Stimulated activated naive B cell treated with anti-CD40 and anti-IgM and Interleukin-4, amounts not matched to agents 10 μg/mL and 1 μg/mL and 100 μg/mL, for 72 hours (primary cell): ENCODE measurements at regions not wholly inside any gene's neighbourhood (a gene's known extent, or its start where the extent isn't known, plus 50 kb on each side); places are given as distances from the start of the nearest gene placed in this dataset.
A peak's percentile ranks its signal among the peaks of the same experiment; 100 is the strongest.

Experiments used
- ATAC-seq, 2 donors: fragments of 150-1000 bp; cut with Tn5 transposase; replicated peaks; 2 replicates each; pipeline ENCODE4 v1.10.0; 2021; ENCODE audit warnings: moderate library complexity in 1 of 2
- DNase-seq: peaks from one replicate; pipeline ENCODE4 v3.0.0; 2021
- H3K27ac Mint-ChIP-seq: one replicate; pipeline ENCODE4 v1.8.0; 2022; ENCODE audit warnings: mild to moderate bottlenecking, mixed read lengths
- H3K27me3 Mint-ChIP-seq, 2 donors: one replicate each; pipeline ENCODE4 v1.8.0; 2022; ENCODE audit warnings: mixed read lengths in 2 of 2
- H3K36me3 Mint-ChIP-seq, 2 donors: one replicate each; pipeline ENCODE4 v1.8.0; 2022; ENCODE audit warnings: mixed read lengths in 2 of 2, mild to moderate bottlenecking in 1 of 2
- H3K4me1 Mint-ChIP-seq, 2 donors: one replicate each; pipeline ENCODE4 v1.8.0; 2022; ENCODE audit warnings: mixed read lengths in 2 of 2, mild to moderate bottlenecking in 1 of 2
- H3K4me3 Mint-ChIP-seq, 2 donors: one replicate each; pipeline ENCODE4 v1.8.0; 2022; ENCODE audit warnings: mild to moderate bottlenecking in 2 of 2, mixed read lengths in 2 of 2, moderate library complexity in 1 of 2
- H3K9me3 Mint-ChIP-seq, 2 donors: one replicate each; pipeline ENCODE4 v1.8.0; 2022; ENCODE audit warnings: mixed read lengths in 2 of 2, mild to moderate bottlenecking in 1 of 2

GRCh38 chr2:234593636-234594035, 96.8 kb upstream of the ARL4C start:
- Mint-ChIP-seq H3K4me1 (peaks cover 5 to 8% of the 10 kb centered on the region in 2 donors), H3K27ac (no peak overlapping the region), H3K4me3 (no peak overlapping the region), H3K27me3 (peaks cover 0 to 12% of the 10 kb centered on the region in 2 donors), H3K9me3 (no peaks in the 10 kb centered on the region), H3K36me3 (no peaks in the 10 kb centered on the region)
- ATAC-seq (no peak), DNase-seq (no peak)

DNA sequence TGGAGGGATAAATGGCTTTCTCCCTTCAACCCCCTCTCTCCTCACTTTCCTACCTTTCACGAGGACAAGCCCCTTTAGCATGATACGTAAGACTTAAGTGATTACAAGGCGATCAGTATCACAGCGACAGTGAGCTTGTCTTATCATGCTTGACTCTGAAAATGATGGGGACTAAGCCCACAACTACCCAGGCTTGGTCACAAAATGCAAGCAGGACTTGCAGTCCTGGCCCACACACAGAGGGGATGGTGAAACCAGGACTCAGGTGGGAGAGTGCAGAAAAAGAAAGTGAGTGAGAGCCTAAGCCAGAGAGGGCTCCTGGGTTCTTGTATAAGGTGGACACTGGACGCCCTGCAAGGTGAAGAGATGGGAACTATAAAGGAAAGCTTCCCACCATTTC, 95.7 kb upstream of the ARL4C start:
- H3K4me1 Mint-ChIP-seq: peaks cover 5 to 8% of the 10 kb centered on the region in 2 donors
- H3K27ac Mint-ChIP-seq: no peak overlapping the region
- H3K4me3 Mint-ChIP-seq: no peak overlapping the region
- H3K36me3 Mint-ChIP-seq: no peaks in the 10 kb centered on the region
- H3K9me3 Mint-ChIP-seq: no peaks in the 10 kb centered on the region
- ATAC-seq (no peak), DNase-seq (no peak)
- peaks cover 0 to 12% of the 10 kb centered on the region in 2 donors for H3K27me3 Mint-ChIP-seq

DNA sequence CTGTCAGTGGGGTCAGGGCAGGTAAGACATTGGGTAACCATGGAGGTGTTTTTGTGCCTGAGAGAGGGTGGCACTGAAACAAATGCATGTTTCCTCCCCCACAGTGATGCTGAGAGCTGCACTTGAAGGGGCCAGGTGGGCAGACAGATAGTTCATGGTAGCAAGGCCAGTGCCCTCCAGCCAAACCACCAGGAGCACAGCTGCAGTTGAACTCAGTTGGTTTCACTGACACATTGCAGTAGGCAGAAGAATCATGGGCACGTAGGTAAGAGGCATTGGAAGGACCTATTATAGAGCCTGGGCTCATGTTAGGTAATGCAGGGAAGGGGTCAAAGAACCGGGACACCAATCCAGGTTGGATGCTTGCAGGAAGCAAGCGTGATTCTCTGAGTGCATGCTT, 93.2 kb upstream of the ARL4C start:
- H3K27ac Mint-ChIP-seq: no peak overlapping the region
- ATAC-seq (no peak), DNase-seq (no peak)

GRCh38 chr2:234588054-234588430, 91.2 kb upstream of the ARL4C start:
- ATAC-seq (no peak), DNase-seq (no peak)
- Mint-ChIP-seq H3K36me3 (no peaks in the 10 kb centered on the region), H3K27ac (no peak overlapping the region), H3K9me3 (no peaks in the 10 kb centered on the region), H3K27me3 (peaks cover 0 to 9% of the 10 kb centered on the region in 2 donors), H3K4me1 (peaks cover 4 to 5% of the 10 kb centered on the region in 2 donors), H3K4me3 (no peak overlapping the region)

More for the DNA sequence above, 93.2 kb upstream of the ARL4C start:
- Mint-ChIP-seq H3K36me3 (no peaks in the 10 kb centered on the region), H3K9me3 (no peaks in the 10 kb centered on the region), H3K27me3 (peaks cover 0 to 9% of the 10 kb centered on the region in 2 donors), H3K4me1 (peaks cover 3 to 5% of the 10 kb centered on the region in 2 donors), H3K4me3 (no peak overlapping the region)

DNA sequence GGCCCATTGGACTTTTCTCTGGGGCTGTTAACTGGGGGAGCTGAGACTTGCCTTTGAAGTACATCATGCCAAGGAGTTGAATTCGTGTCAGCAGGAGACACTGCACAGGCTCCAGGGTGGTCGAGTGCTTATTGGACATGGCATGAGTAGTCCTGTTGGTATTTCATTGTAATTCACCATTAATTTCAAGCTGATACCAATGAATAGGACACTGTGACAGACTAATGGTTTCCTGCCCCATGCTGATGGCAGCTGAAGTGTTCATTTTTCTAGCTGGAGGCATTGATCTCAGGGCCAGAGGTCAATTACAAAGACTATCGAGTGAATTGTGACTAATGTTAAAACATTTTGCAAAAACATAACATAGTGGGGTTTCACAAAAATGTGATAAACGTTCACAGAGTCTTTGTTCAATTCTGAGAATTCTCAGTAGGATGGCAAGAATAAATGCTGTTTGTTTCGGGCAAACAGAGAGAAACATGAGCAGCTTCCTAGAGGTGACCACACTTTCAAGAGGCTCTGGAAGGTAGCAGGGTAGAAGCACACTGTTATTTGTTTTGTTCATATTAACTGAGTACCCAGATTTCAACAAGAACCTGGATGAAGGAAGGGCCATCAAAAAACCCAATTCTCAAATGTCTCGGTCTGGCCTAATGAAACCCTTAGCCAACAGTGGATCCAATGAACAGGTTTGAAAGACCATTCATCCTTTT, 90.6 kb upstream of the ARL4C start:
- Mint-ChIP-seq H3K4me3 (no peak overlapping the region), H3K27me3 (peaks cover 0 to 9% of the 10 kb centered on the region in 2 donors), H3K4me1 (peaks cover 8 to 11% of the 10 kb centered on the region in 2 donors), H3K27ac (no peak overlapping the region), H3K9me3 (no peaks in the 10 kb centered on the region), H3K36me3 (no peaks in the 10 kb centered on the region)
- DNase-seq (no peak), ATAC-seq (no peak)

GRCh38 chr2:234583331-234583730, 86.5 kb upstream of the ARL4C start:
- no peaks in the 10 kb centered on the region for H3K36me3 Mint-ChIP-seq
- H3K27ac Mint-ChIP-seq: no peak overlapping the region
- no peaks in the 10 kb centered on the region for H3K9me3 Mint-ChIP-seq
- peaks cover 23 to 39% of the 10 kb centered on the region in 2 donors for H3K4me1 Mint-ChIP-seq
- ATAC-seq: no peak
- no peak for DNase-seq
- no peak overlapping the region for H3K4me3 Mint-ChIP-seq
- H3K27me3 Mint-ChIP-seq: peaks cover 0 to 9% of the 10 kb centered on the region in 2 donors

- peaks cover 0 to 9% of the 10 kb centered on the region in 2 donors for H3K27me3 Mint-ChIP-seq
- H3K27ac Mint-ChIP-seq: no peak overlapping the region
- no peak for DNase-seq
- H3K4me1 Mint-ChIP-seq: peaks cover 33 to 50% of the 10 kb centered on the region in 2 donors
- no peaks in the 10 kb centered on the region for H3K9me3 Mint-ChIP-seq
- no peak overlapping the region for H3K4me3 Mint-ChIP-seq
- no peaks in the 10 kb centered on the region for H3K36me3 Mint-ChIP-seq
- no peak for ATAC-seq
These were observed 83.8 kb upstream of the ARL4C start for GRCh38 chr2:234580686-234581085.

GRCh38 chr2:234579231-234579962, 82.5 kb upstream of the ARL4C start:
- ATAC-seq (peak; percentile 85 to 87), DNase-seq (peak; percentile 15)
- H3K4me1 Mint-ChIP-seq: peaks cover 36 to 54% of the 10 kb centered on the region in 2 donors
- H3K27me3 Mint-ChIP-seq: peaks cover 0 to 9% of the 10 kb centered on the region in 2 donors
- no peak overlapping the region for H3K4me3 Mint-ChIP-seq
- H3K36me3 Mint-ChIP-seq: no peaks in the 10 kb centered on the region
- H3K9me3 Mint-ChIP-seq: peaks cover 0 to 1% of the 10 kb centered on the region in 2 donors
- no peak overlapping the region for H3K27ac Mint-ChIP-seq

GRCh38 chr2:234578389-234578788, 81.5 kb upstream of the ARL4C start:
- DNase-seq (no peak), ATAC-seq (no peak)
- Mint-ChIP-seq H3K4me1 (peaks cover 39 to 62% of the 10 kb centered on the region in 2 donors), H3K9me3 (peaks cover 0 to 4% of the 10 kb centered on the region in 2 donors), H3K27me3 (peaks cover 0 to 9% of the 10 kb centered on the region in 2 donors), H3K36me3 (peaks cover 3% of the 10 kb centered on the region in 2 donors), H3K27ac (no peak overlapping the region), H3K4me3 (no peak overlapping the region)

- peaks cover 0 to 5% of the 10 kb centered on the region in 2 donors for H3K9me3 Mint-ChIP-seq
- no peak overlapping the region for H3K4me3 Mint-ChIP-seq
- H3K4me1 Mint-ChIP-seq: peaks cover 42 to 62% of the 10 kb centered on the region in 2 donors
- no peak for DNase-seq
- peaks cover 4 to 7% of the 10 kb centered on the region in 2 donors for H3K36me3 Mint-ChIP-seq
- peaks cover 0 to 6% of the 10 kb centered on the region in 2 donors for H3K27me3 Mint-ChIP-seq
- ATAC-seq: peak; percentile 59 to 65
- peak overlapping the region; percentile 14 for H3K27ac Mint-ChIP-seq
These were observed 80.3 kb upstream of the ARL4C start for GRCh38 chr2:234577191-234577590.

DNA sequence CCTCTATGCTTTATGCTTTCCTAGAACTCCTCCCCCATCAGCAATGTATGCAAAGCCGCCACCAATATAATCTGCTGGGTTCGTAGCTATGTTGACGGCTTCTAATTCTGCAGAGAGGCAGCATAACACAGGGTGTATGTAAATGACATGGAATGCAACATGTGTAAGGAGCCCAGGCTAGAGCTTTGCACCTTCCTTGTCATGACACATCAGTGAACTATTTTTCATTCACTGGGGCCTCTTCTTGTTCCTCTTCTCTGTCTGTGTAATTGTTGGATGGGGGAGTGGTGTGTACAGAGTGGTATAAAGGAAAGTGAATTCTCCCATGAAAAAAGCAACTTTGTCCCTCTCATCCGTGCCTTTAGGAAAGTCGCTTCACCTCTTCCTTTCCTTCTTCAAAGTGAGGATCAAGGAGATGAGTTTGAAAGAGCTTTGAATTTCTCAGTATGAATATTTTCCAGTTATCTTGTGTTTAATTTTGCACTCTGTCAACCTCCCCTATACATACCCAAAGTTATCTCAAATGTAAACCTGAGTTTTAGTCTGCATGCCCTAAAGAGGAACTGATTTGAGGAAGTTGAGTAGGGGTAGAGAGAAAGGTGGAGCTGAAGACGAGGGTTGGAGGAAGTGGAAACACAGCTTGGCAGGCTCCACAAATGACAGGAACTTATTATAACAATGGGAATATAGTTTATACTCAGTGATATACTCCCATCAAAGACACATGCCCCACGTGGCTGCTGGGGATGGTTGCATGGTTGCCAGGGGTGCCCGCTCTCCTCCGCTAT, 74.9 kb upstream of the ARL4C start:
- H3K36me3 Mint-ChIP-seq: peaks cover 5 to 12% of the 10 kb centered on the region in 2 donors
- H3K9me3 Mint-ChIP-seq: peaks cover 3 to 5% of the 10 kb centered on the region in 2 donors
- no peaks in the 10 kb centered on the region for H3K27me3 Mint-ChIP-seq
- DNase-seq: peak; percentile 42
- peak overlapping the region; percentile 10 to 14 for H3K4me3 Mint-ChIP-seq
- ATAC-seq: peak; percentile 94
- peak overlapping the region; percentile 93 for H3K27ac Mint-ChIP-seq
- peaks cover 64 to 80% of the 10 kb centered on the region in 2 donors for H3K4me1 Mint-ChIP-seq

DNA sequence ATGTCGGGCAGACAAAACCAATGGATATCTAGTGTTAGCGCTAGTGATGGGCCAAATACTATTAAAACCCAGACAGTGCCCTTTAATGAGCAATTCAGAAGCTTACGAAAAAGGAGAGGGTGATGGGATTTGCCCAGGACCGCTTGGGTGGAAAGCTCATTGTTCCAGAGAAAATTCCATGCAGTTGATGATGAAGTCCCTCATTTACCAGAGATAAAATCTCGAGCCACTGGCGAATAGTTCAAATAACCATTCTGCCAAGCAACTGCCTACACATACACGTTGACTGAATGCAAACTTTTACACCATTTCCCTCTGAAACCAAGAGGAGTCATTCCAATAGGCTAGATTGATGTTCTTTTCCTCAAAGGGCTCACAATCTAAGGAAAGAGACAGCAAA, 73.6 kb upstream of the ARL4C start:
- Mint-ChIP-seq H3K4me3 (peak overlapping the region; percentile 14 to 57), H3K27ac (peak overlapping the region; percentile 93)

GRCh38 chr2:234569776-234570430, 73.0 kb upstream of the ARL4C start:
- Mint-ChIP-seq H3K4me1 (peaks cover 71 to 96% of the 10 kb centered on the region in 2 donors), H3K27me3 (no peaks in the 10 kb centered on the region), H3K4me3 (peak overlapping the region; percentile 37 to 57), H3K27ac (peak overlapping the region; percentile 93), H3K9me3 (peaks cover 3 to 6% of the 10 kb centered on the region in 2 donors), H3K36me3 (peaks cover 5 to 15% of the 10 kb centered on the region in 2 donors)
- ATAC-seq: no peak
- no peak for DNase-seq

More for the DNA sequence above, 73.6 kb upstream of the ARL4C start:
- Mint-ChIP-seq H3K27me3 (no peaks in the 10 kb centered on the region), H3K9me3 (peaks cover 3 to 6% of the 10 kb centered on the region in 2 donors), H3K4me1 (peaks cover 66 to 93% of the 10 kb centered on the region in 2 donors), H3K36me3 (peaks cover 5 to 12% of the 10 kb centered on the region in 2 donors)
- ATAC-seq (no peak), DNase-seq (no peak)

- no peak for DNase-seq
- no peak for ATAC-seq
- Mint-ChIP-seq H3K4me1 (peaks cover 54 to 71% of the 10 kb centered on the region in 2 donors), H3K9me3 (peaks cover 2 to 4% of the 10 kb centered on the region in 2 donors), H3K4me3 (no peak overlapping the region), H3K27me3 (no peaks in the 10 kb centered on the region), H3K27ac (peak overlapping the region; percentile 98), H3K36me3 (peaks cover 1 to 9% of the 10 kb centered on the region in 2 donors)
These were observed 69.7 kb upstream of the ARL4C start for GRCh38 chr2:234566622-234567021.
